HG03135 (cell line): ENCODE measurements at regions not wholly inside any gene's neighbourhood (a gene's known extent, or its start where the extent isn't known, plus 50 kb on each side); places are given as distances from the start of the nearest gene placed in this dataset.
A peak's percentile ranks its signal among the peaks of the same experiment; 100 is the strongest.

ENCODE experiments used
- ATAC-seq: cut with Tn5 transposase; IDR thresholded peaks from one replicate; pipeline ENCODE4 v1.9.1; 2021; ENCODE audit warnings: mild to moderate bottlenecking, moderate library complexity; ENCODE audit not compliant: unreplicated experiment

DNA sequence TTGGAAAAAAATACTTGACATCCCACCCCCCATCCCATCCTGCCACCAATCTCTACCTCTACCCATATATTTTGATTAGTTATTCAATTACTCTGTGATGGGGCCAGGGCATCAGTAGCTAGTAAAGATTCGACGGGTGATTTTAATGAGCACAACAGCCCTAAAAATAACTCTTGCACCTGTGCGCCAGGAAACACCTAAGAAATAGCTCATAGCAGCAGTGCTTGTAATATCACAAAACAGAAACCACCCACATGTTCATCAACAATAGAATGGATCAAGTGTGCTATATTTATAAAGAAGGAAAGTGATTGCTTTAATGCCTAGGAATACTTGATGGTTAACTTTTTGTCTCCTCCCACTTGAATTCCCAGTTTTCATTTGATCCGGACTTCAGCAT, 225.6 kb upstream of the LCORL start:
- no peak for ATAC-seq

DNA sequence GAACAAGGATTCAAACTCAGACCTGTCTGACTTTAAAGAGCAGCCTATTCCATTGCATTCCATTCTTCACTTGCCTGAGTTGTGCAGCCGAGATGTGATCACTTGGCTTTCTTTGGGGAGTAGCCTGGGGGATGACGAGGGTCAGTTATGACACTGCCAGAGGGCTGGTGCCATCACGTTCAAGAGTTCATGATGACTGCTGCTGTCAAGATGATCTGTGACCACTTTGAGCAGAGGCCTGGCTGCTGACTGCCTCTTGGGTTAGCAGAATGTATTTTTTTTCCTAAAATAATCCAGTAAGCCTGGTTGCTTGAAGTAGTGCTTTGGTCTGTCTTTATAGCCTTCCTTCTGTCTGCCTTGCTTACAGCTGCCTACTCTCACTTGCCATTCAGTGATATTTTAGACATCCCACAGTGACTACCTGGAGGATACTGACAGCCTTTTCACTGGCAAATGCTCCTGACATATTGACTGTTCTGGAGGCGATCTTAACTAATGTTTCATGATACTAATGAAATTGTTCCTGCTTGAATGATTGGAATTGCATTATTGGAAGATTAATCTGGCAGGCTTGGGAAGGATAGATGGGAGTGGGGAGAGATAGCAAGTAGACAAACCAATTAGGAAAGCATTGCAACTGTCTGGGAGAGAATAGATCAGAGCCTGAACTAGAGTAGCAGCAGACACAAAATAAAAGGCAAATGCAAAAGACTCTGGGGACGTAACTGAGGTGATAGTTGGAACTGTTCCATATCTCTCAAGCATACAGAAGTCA, 221.6 kb upstream of the LCORL start:
- ATAC-seq: no peak

DNA sequence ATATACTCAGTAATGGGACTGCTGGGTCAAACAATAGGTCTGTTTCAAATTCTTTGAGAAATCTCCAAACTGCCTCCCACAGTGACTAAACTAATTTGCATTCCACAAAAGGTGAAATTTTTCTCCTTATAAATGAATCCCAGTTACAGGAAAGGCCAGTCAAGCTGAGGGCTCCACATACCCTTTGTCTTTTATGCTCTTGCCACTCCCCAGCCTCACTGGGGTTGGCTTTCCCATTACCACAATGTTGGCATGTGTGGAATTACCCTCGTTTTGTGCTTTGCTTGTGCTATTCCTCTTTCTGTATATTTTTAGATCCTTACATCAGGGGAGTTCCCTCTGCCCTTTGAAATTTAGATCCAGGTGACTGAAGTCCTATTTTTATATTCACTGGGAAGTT, 220.2 kb upstream of the LCORL start:
- no peak for ATAC-seq

DNA sequence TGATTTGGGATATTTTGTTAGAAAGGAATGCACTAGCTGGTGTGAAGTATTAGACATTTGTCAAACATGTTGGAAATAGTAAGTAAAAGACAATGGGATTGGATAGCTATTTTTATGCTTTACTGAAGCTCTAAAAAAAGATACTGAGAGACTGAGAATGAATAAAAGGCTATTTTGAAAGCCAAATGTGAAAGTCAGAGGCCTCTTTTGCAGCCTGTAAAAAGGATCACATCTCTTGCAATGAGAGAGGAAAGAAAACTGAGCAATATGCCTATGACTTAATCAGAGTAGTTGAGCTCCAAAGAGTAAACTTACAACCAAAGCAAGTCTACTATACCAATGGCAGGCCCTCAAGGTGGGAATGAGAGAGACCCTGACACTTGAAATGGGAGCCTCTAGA, 212.6 kb upstream of the LCORL start:
- ATAC-seq: no peak

DNA sequence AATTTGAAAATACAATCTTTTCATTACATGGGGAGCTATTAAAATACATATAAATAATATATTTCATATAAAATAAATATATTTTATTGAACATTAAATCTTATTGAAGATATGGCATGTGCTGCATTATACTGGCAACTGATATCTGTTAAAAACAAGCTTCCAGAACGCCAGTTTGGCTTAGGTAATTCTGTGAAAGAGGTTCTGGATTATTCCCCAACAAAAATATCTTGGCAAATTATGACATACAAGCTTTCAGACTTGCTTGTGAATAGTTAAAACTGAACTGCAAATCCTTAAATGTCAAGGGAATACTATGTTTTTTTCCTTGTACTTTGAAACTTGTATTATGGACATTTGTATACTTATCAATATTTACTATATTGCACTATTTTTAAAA, 210.2 kb upstream of the LCORL start:
- ATAC-seq: no peak

DNA sequence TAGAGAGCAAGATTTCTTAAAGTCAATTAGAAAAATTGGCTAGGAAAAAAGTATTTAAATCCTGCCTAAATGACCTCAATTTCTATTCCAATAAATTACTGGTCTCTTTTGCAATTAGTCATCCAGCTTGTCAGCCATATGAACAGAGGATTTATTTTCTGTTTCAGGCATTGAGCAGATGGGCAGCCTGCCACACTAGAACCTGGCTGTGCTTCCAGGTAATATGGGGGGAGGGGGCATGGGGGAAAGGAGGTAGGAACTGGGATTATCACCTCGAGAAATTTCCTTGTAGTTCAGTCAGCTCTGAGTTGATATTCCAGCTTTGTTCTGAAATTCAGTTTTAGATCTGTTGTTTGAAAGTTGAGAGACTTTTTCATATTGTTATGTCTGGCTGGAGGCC, 206.3 kb upstream of the LCORL start:
- no peak for ATAC-seq

DNA sequence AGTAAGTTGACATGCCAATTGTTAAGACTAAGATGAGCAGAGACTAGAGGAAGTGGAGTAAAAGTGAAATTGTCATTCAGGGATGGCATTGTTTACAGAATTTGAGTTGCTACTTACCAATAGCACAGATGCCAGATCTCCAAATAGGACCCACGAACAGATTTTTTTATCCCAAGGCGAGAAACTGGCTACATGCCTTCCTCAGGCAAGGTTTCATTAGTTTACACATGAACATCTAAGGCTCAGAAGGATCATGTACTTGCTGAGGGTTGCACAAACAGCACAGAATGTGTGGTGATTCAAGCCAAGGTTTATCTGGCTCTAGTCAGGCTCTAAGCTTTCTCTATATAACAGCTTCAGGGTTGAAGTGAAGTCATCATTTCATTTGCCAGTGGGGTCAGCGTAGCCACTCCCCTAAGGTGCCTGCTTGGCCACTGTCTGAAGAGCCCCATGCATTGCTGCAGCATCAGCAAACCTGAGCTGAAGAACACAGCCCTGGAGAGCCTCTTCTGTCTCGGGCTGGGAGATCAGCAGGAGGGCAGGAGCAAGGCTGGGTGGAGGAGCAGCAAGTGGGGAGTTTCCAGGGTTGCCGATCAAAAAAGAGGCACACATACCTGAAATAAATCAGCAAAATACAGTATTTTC, 193.0 kb upstream of the LCORL start:
- ATAC-seq: no peak

DNA sequence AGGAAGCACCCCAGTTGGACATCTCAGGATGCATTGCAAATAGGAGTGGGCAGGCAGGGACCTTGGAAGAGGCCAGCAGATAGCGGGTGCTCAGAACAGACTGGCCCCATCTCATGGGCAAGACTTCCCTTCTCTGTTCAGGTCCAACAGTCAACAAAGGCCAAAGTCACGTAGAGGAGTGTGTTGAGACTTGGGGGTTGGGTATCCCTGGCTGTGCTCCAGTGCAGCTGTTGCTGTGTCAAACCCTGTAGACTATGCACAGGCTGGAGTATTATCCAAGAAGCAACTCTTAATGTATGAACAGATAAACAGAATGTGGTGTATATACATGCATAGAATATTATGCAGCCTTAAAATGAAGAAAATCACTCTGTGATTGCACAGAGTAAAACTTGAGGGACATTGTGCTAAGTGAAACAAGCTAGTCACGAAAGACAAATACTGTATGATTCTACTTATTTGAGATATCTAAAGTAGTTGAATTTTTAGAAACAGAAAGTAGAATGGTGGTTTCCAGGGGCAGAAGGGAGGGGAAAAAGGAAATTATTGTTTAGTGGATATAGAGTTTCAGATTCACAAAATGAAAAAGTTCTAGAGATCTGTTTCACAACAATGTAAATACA, 192.1 kb upstream of the LCORL start:
- no peak for ATAC-seq

DNA sequence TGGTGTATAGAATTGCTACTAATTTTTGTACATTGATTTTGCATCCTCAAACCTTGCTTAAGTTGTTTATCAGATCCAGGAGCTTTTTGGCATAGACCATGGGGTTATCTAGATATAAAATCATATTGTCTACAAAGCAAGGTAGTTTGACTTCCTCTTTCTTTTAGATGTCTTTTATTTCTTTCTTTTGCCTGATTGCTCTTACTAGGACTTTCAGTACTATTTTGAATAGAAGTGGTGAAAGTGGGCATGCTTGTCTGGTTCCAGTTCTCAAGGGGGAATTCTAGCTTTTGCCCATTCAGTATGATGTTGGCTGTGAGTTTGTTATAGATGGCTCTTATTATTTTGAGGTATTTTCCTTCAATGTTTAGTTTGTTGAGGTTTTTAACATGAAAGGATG, 187.9 kb upstream of the LCORL start:
- ATAC-seq: peak; percentile 50

DNA sequence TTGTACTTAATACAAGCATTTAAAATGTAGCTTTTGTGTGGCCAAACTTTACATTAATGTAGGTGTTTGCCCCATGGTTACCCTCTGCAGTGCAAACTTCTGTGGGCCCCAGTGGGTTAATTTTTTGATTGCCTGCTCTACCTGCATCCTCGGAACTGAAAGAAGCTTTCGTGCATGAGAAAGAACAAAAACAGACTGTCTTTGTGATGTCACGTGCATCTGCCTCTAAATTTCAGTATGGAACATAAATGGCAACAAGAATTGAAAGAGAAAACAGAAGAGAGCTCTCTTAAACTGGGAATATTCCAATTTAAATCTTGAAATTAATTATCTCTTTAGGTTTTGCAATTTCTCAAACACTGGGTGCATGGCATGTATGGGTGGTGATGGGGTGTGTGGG, 182.4 kb upstream of the LCORL start:
- ATAC-seq: no peak

DNA sequence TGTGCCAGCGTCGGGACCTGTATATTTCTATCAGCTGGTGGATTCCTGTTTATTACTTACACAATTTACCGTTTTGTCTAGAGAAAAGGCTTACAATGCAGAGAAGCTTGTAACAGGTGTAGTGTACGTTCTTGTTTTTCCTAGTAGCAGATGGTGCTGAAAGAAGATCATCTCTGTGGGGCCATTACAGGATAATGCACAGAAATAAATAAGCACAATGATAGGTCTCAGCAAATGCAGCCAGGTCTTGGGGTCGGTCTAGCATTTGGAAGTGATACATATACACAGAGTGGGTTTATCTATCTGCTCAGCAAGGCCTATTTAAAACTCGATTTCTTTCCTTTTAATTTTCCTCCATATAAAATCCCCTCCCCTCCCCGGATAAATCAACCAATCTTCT, 180.9 kb upstream of the LCORL start:
- no peak for ATAC-seq

DNA sequence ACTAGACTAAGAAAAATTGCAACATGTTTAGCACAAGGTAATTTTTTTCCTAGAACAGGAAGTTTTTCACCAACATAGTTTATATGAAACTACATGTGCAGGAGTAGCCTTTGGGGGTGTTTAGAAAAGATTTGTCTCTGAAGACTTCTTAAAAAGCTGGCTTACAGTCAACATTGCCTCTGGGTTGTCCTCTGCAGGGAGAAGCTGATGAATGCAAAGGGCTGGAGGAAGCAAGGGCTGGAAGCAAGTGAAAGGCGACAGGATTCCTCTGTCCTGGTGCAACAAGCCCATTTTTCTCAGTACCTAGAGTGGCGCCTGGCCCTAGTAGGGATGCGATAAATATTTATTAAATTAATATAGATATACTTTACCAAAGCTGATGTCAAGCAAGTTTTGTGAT, 180.3 kb upstream of the LCORL start:
- no peak for ATAC-seq

DNA sequence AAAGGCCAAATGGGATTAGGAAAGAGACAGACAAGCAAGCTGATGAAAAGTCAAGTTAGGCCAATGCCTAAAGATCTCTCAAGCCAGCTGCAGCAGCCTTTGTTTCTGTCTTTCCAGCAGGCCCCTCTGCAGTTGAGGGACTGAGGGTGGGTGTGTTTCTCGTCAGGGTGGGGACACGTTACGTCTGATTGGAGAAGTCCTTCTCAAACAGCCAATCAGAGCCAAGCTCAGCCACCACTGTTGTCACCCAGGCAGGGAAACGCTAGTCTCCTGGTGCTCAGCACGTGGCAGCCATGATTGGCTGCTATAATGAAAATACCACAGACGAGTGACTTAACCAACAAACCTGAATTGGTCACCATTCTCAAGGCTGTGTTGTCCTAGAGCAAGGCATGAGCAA, 177.1 kb upstream of the LCORL start:
- ATAC-seq: no peak

DNA sequence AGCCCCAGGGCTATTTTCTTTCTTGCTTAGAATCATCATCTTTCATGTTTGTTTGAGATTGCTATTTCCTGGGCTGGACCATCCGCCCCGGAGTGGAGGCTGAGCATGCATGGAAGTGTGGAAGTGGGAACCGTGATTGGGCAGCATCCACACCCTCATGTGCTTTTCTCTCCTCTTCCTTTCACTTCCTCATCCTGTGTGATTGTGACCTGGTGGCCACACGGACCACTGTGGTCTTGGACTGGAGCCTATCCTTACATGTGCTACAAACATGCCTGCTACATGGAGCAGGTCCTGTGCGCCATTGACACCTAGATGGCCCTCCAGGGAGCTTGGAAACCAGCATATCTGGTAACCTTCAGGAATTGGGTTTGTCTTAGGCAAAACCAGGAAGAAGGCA, 175.9 kb upstream of the LCORL start:
- no peak for ATAC-seq

DNA sequence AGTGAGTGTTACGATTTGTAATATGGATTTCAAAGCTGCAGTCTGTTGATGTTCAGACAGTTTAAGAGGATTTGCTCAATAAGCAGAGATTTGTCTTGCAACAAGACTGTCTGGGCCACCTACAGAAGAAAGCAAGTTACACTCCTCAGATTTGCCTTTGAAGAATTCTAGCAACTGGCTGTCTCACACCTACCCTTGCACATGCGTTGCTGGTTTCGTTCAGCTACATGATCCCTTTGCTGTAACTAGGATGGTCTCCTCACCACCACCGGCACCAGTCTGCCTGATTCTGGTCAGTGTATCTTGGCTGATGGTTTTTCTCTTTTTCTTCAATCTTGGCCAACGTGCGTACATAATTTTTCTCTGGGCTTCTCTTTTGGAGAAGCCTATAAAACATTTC, 172.7 kb upstream of the LCORL start:
- no peak for ATAC-seq

DNA sequence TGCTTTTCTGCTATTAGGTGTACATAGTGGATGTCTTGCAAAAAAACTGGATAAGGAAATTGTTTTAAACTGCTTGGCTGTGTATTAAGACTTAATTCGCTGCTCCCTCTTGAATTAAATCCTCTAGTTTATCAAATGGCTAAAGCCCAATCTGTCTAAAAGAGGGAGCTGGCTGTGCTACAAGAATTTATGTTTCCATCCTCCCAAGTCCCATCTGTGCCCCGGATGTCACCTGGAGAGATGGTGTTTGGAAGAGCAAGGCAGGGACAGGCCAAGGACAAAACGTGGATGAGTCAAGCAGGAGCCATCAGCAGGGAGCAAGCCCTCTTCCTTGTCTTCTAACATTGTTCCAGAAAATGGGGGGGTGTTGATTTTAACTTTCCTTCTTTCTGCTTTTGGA, 171.3 kb upstream of the LCORL start:
- ATAC-seq: no peak

DNA sequence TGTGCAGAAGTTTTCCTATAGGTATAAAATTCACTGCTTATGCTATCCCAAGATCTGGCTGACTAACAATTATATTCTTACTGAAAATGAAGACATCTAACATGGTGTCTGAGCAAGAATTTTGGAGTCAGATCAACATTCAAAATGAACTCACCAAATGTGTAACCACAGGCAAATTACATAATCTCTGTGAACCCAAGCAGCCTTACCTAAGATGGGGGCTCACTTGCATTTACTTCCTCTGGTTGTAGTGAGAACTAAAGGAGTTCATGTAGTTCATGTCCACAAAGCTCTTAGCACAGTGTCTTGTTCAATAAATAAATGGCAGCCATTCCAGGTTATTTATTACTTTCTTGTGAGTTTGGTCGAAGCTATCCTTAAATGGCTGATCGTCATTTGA, 163.9 kb upstream of the LCORL start:
- ATAC-seq: no peak

DNA sequence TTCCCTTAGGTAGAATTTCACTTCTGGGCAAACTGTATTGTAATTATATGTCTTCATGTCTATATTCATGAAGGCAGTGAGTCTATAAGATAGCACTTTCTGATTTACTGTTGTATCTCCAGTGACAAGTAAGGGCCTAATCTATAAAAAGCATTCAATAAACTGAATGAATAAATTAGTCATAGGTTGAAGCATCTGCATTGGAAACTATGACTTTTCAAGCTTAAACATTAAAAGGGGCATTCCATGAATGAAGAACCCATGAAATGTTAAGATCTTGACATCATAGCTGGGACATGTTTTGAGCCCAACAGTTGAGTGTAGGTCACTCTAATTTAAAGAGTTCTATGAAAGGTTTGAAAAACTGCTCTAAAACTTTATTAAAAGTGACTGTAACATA, 159.3 kb upstream of the LCORL start:
- peak; percentile 52 for ATAC-seq

DNA sequence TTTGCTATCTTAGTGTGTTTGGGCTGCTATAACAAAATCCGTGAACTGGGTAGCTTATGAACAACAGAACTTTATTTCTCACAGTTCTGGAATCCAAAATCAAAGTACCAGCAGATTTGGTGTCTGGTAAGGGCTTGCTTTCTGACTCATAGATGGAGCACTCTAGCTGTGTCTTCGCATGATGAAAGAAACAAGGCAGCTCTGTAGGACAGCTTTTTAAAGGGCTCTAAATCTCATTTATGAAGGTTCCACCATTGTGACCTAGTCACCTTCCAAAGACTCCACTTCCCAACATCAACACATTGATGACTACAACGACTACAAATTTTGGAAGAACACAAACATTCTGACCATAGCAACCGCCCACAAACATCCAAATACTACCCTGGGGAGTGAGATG, 158.6 kb upstream of the LCORL start:
- no peak for ATAC-seq

DNA sequence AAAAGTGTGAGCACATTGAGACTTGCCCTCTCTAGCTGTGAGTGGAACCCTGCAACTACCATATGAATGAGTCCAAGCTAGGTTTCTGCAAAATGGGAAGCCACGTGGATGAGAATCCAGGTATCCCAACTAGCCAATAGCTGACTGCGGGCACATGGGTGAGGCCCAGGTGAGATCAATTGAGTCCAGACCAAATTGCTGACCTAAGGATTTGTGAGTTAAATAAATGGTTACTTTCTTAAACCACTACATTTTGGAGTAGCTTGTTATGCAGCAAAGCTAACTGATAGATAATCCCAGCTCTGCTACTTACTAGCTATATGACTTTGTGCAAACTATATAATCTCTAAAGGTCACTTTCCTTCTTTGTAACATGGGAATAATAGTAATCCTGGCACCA, 150.3 kb upstream of the LCORL start:
- ATAC-seq: no peak

DNA sequence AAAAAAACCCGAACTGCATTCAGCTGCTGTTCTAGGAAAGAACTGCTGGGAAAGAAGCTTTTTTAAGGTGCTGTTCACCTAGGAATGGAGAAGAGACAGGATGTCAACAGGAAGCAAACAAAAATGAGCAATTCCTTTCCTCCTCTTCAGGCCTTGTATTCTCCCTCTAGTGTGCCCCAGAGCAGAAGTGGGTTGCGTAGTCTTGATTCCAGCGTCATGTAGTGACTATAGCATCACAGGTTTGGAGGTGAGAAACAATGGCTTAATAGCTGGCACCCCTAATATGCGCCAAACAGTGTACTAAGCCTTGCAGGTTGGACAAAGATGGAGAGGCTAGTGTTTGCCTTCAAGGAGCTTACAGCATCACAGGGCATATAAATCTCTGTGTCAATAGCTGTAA, 146.3 kb upstream of the LCORL start:
- no peak for ATAC-seq

DNA sequence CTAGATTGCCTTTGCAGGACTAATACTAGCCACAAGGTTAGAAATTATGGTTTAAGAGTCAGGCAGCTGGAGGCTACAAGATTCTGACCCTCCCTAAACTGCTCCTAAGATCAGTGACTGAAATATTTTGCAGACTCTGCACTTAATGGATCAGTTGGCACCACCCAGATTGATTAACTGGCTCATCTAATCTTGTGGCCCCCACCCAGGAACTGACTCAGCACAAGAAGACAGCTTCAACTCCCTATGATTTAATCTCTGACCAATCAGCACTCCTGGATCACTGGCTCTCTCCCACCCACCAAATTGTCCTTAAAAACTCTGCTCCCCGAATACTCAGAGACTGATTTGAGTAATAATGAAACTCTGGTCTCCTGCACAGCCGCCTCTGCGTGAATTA, 145.4 kb upstream of the LCORL start:
- ATAC-seq: no peak
